Prostate gland (tissue), 2 donors: ENCODE measurements at regions not wholly inside any gene's neighbourhood (a gene's known extent, or its start where the extent isn't known, plus 50 kb on each side); places are given as distances from the start of the nearest gene placed in this dataset.

Source experiments
- DNase-seq: peaks from one replicate; pipeline ENCODE4 v3.0.0-alpha.2; 2019; ENCODE audit warnings: low spot score
- H3K27ac ChIP-seq, 2 donors: fragments of 200-600 bp; sonication (generic); 2 replicates each; pipeline ENCODE4 v1.5.1; 2017 to 2019
- H3K27me3 ChIP-seq: fragments of 200-600 bp; sonication (generic); replicated peaks from 2 replicates; pipeline ENCODE4 v1.5.1; 2019; ENCODE audit not compliant: insufficient read depth
- H3K36me3 ChIP-seq, 2 donors: fragments of 200-600 bp; sonication (generic); 1 replicate in 1 of 2; 2 replicates in 1 of 2; pipeline versions ENCODE4 v1.5.1 to v1.8.1; 2017 to 2019
- H3K4me1 ChIP-seq: fragments of 200-600 bp; sonication (generic); replicated peaks from 2 replicates; pipeline ENCODE4 v1.5.1; 2019
- H3K4me3 ChIP-seq, 2 donors: fragments of 200-600 bp; sonication (generic); 2 replicates each; pipeline ENCODE4 v1.5.1; 2017 to 2019
- H3K9me3 ChIP-seq: fragments of 200-600 bp; sonication (generic); 2 replicates; pipeline ENCODE4 v1.5.1; 2017
- POLR2A ChIP-seq: fragments of 450-650 bp; IDR thresholded peaks from one replicate; pipeline ENCODE4 v1.6.1; 2016; ENCODE audit warnings: antibody characterized with exemption, mild to moderate bottlenecking
- POLR2AphosphoS5 ChIP-seq: sonication (generic); formaldehyde crosslinking; IDR thresholded peaks from one replicate; pipeline ENCODE4 v1.6.1; 2017; ENCODE audit warnings: antibody characterized with exemption
- WGBS: methylation state at CpG from one replicate; pipeline ENCODE4 v1.1.5; 2018; 5-methylcytosine and 5-hydroxymethylcytosine counted together
- intact Hi-C: fragments of 100-400 bp; cut with DNase I; formaldehyde crosslinking; loops from one replicate; pipeline ENCODE4 v1.14.2; 2022
- TF ChIP-seq, protein P1 (sequence below), 4 experiments: fragments of 200-600 bp in 2 of 4; fragments of 450-650 bp in 2 of 4; sonication (generic) in 2 of 4; IDR thresholded peaks; 1 replicate in 3 of 4; 2 replicates in 1 of 4; pipeline ENCODE4 v1.5.1; 2016 to 2019; ENCODE audit warnings: antibody characterized with exemption in 4 of 4, mild to moderate bottlenecking in 2 of 4, moderate library complexity in 2 of 4

GRCh38 chr22:49072996-49073645 lies 754.6 kb downstream of the BRD1 start:
- Histone ChIP-seq H3K9me3 (no peaks in the 10 kb centered on the region), H3K4me3 (no peak overlapping the region), H3K4me1 (no peaks in the 10 kb centered on the region), H3K36me3 (no peaks in the 10 kb centered on the region), H3K27me3 (peaks cover 12% of the 10 kb centered on the region), H3K27ac (no peak overlapping the region)
- no peak for DNase-seq
- no peak for TF ChIP-seq POLR2A
- TF ChIP-seq POLR2AphosphoS5, result no peak
- TF ChIP-seq, protein P1, sequence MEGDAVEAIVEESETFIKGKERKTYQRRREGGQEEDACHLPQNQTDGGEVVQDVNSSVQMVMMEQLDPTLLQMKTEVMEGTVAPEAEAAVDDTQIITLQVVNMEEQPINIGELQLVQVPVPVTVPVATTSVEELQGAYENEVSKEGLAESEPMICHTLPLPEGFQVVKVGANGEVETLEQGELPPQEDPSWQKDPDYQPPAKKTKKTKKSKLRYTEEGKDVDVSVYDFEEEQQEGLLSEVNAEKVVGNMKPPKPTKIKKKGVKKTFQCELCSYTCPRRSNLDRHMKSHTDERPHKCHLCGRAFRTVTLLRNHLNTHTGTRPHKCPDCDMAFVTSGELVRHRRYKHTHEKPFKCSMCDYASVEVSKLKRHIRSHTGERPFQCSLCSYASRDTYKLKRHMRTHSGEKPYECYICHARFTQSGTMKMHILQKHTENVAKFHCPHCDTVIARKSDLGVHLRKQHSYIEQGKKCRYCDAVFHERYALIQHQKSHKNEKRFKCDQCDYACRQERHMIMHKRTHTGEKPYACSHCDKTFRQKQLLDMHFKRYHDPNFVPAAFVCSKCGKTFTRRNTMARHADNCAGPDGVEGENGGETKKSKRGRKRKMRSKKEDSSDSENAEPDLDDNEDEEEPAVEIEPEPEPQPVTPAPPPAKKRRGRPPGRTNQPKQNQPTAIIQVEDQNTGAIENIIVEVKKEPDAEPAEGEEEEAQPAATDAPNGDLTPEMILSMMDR (IDR thresholded peaks at IDR 0.05), result no peak
- 96% methylated on average over 8 of the region's 8 CpGs for WGBS
- intact Hi-C loops, result loop anchor here (10.0 kb wide), 1 partner anchor 62 kb away; no protein-coding TSS in a partner anchor

DNA sequence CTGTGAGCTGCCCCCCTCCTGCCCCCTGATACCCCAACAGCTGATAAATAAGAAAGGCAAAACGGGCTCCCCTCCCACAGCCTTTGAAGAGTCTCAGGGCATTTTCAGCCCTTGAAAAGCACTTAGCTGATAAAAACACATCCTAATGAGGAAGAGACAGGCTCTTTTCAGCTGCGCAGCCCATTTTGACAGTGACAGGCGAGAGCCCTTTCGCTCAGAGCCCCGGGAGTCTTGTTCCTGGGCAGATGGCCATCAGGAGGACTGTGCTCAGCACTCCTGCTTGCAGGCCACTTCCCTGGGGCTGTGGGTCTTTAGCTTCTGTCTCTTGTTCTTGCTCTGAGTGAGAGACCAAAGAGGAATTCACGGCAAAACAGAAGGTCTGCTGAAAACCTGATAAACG lies 757.2 kb downstream of the BRD1 start:
- Histone ChIP-seq H3K36me3 (no peaks in the 10 kb centered on the region), H3K9me3 (no peaks in the 10 kb centered on the region), H3K27me3 (peaks cover 12% of the 10 kb centered on the region), H3K4me1 (no peaks in the 10 kb centered on the region), H3K4me3 (no peak overlapping the region), H3K27ac (no peak overlapping the region)
- WGBS, result 55% methylated on average over 7 of the region's 7 CpGs
- intact Hi-C loops, result loop anchor here (10.0 kb wide), 1 partner anchor 64 kb away; no protein-coding TSS in a partner anchor
- no peak for DNase-seq
- TF ChIP-seq POLR2A, result no peak
- TF ChIP-seq POLR2AphosphoS5, result no peak
- TF ChIP-seq, protein P1 (IDR thresholded peaks at IDR 0.05), result no peak

- intact Hi-C loops, result no loop called here
- TF ChIP-seq POLR2A, result no peak
- no peak for TF ChIP-seq POLR2AphosphoS5
- TF ChIP-seq, protein P1 (IDR thresholded peaks at IDR 0.05), result no peak
- 74% methylated on average over 15 of the region's 15 CpGs for WGBS
These were observed 758.7 kb downstream of the BRD1 start for GRCh38 chr22:49068861-49069500.

DNA sequence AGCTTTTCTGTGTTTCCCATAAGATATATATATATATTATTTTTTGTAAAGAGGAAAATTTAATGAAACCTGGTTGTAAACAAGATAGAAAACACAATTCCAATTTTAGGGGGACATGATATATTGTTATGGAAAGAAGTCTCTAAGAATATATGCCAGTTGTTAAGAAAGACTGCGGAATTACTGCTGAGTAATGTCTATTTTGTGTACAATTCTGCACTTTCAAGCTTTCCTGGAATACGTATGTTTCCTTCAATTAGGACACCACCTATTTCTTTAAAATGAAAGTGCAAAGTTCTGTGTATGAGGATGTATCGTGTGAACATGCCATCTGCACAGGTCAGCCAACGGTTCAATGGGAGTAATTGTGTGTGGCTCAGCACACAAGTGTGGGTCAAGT lies 760.2 kb downstream of the BRD1 start:
- Histone ChIP-seq H3K4me3 (no peak overlapping the region), H3K27me3 (peaks cover 7% of the 10 kb centered on the region), H3K36me3 (no peaks in the 10 kb centered on the region), H3K27ac (no peak overlapping the region), H3K9me3 (no peaks in the 10 kb centered on the region), H3K4me1 (no peaks in the 10 kb centered on the region)
- WGBS, result 86% methylated on average over 4 of the region's 4 CpGs
- TF ChIP-seq POLR2A (no peak), POLR2AphosphoS5 (no peak)
- TF ChIP-seq, protein P1 (IDR thresholded peaks at IDR 0.05), result no peak
- intact Hi-C loops, result no loop called here
- no peak for DNase-seq

More at GRCh38 chr22:49068861-49069500, 758.7 kb downstream of the BRD1 start:
- no peaks in the 10 kb centered on the region for H3K36me3 ChIP-seq
- no peaks in the 10 kb centered on the region for H3K4me1 ChIP-seq
- no peak overlapping the region for H3K27ac ChIP-seq
- no peaks in the 10 kb centered on the region for H3K9me3 ChIP-seq
- peaks cover 12% of the 10 kb centered on the region for H3K27me3 ChIP-seq
- DNase-seq, result no peak
- H3K4me3 ChIP-seq, result no peak overlapping the region

DNA sequence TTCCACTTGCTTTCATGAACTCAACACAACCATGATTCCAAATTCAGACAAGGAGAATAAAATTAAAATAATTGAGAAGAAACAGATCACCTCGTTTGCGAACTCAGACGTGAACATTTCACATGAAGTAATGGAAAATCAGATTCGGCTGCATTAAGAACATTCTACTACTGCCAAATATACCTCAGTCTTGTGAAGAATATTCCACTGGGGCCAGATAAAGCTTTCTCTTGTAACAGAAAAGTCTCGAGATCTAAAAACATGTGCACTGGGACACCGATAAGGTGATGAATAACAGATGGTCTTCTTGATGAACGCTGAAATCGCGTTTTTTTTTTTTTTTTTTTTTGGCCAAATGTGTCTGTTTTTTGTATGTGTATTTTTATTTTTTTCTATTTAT lies 761.1 kb downstream of the BRD1 start:
- intact Hi-C loops, result no loop called here
- H3K4me3 ChIP-seq, result no peak overlapping the region
- H3K9me3 ChIP-seq, result no peaks in the 10 kb centered on the region
- no peak for TF ChIP-seq POLR2AphosphoS5
- no peak for TF ChIP-seq POLR2A
- TF ChIP-seq, protein P1 (IDR thresholded peaks at IDR 0.05), result no peak
- no peaks in the 10 kb centered on the region for H3K4me1 ChIP-seq
- H3K27me3 ChIP-seq, result peaks cover 8% of the 10 kb centered on the region
- 54% methylated on average over 9 of the region's 9 CpGs for WGBS
- no peak for DNase-seq
- H3K36me3 ChIP-seq, result no peaks in the 10 kb centered on the region
- H3K27ac ChIP-seq, result no peak overlapping the region
